K562 (cell line): ENCODE measurements at regions not wholly inside any gene's neighbourhood (a gene's known extent, or its start where the extent isn't known, plus 50 kb on each side); places are given as distances from the start of the nearest gene placed in this dataset.

Experiments used
- AFF1 ChIP-seq, 2 experiments: fragments of 450-650 bp; IDR thresholded peaks; 2 replicates each; pipeline ENCODE4 v1.6.1; 2018; ENCODE audit warnings: mild to moderate bottlenecking in 2 of 2, low read depth in 1 of 2; ENCODE audit not compliant: partially characterized antibody in 2 of 2
- CLOCK ChIP-seq: fragments of 250-450 bp; sonication (Bioruptor Pico); IDR thresholded peaks from 2 replicates; pipeline ENCODE4 v1.4.0; 2020; ENCODE audit warnings: mild to moderate bottlenecking, moderate library complexity, borderline replicate concordance
- DLX4 ChIP-seq: fragments of 250-450 bp; sonication (Bioruptor Pico); IDR thresholded peaks from 2 replicates; pipeline ENCODE4 v1.6.1; 2021; ENCODE audit warnings: mild to moderate bottlenecking
- FOXK2 ChIP-seq, 2 experiments: fragments of 450-650 bp; IDR thresholded peaks in 1 of 2; conservative IDR thresholded peaks in 1 of 2; 2 replicates each; pipeline ENCODE4 v1.6.1; 2016; ENCODE audit warnings: low read depth in 2 of 2, mild to moderate bottlenecking in 1 of 2
- MAFG ChIP-seq: fragments of 450-650 bp; conservative IDR thresholded peaks from 2 replicates; pipeline ENCODE4 v1.6.1; 2016; ENCODE audit warnings: missing genetic modification characterization, missing compliant biosample characterization
- MBD1 ChIP-seq: fragments of 250-450 bp; sonication (Bioruptor Pico); IDR thresholded peaks from 2 replicates; pipeline ENCODE4 v1.8.0; 2022; ENCODE audit warnings: inconsistent platforms
- POLR2AphosphoS5 ChIP-seq: IDR thresholded peaks from 2 replicates; pipeline ENCODE4 v1.6.1; 2011; ENCODE audit warnings: mild to moderate bottlenecking, low read depth, low read length, moderate library complexity; ENCODE audit not compliant: control insufficient read depth, insufficient read depth
- SMC3 ChIP-seq: conservative IDR thresholded peaks from 2 replicates; pipeline ENCODE4 v1.6.1; 2011; ENCODE audit warnings: low read depth, low read length, improper control_type of control experiment; ENCODE audit not compliant: insufficient read depth
- SREBF2 ChIP-seq: sonication (generic); formaldehyde crosslinking; IDR thresholded peaks from 2 replicates; pipeline ENCODE4 v1.4.0; 2020; ENCODE audit warnings: mild to moderate bottlenecking, missing genetic modification reagents
- ZNF316 ChIP-seq: fragments of 450-650 bp; IDR thresholded peaks from 2 replicates; pipeline ENCODE4 v1.6.1; 2016
- ZNF436 ChIP-seq: fragments of 250-450, 450-650 bp; sonication (Bioruptor Pico); formaldehyde crosslinking; IDR thresholded peaks from 2 replicates; pipeline ENCODE4 v1.7.0; 2020; ENCODE audit warnings: mild to moderate bottlenecking

- TF ChIP-seq AFF1 (IDR thresholded peaks at IDR 0.05; ENCODE audit: low read depth in 1 of 2, partially characterized antibody in 2 of 2) (no peak), ZNF316 (peak; percentile 83), POLR2AphosphoS5 (no peak), MBD1 (CRISPR knock-in tag) (0 out of 2 replicates have a peak, but pooled peaks have one; percentile 28), FOXK2 (conservative IDR thresholded peaks at IDR 0.05 in 1 of 2, IDR thresholded peaks at IDR 0.05 in 1 of 2; ENCODE audit: low read depth in 2 of 2) (no peak), ZNF436 (CRISPR knock-in tag) (no peak), SREBF2 (CRISPR knock-in tag) (no peak), DLX4 (CRISPR knock-in tag) (no peak), SMC3 (no peak), MAFG (tag) (peak; percentile 45), CLOCK (no peak)
Observed at GRCh38 chr6:105807905-105808304, 278.2 kb upstream of the PRDM1 start (continued).
